Mesendoderm (in vitro differentiated cells): ENCODE measurements at regions not wholly inside any gene's neighbourhood (a gene's known extent, or its start where the extent isn't known, plus 50 kb on each side); places are given as distances from the start of the nearest gene placed in this dataset.

Experiments
- DNase-seq: peaks from one replicate; pipeline ENCODE4 v3.0.0; 2013
- H2AK5ac ChIP-seq: 2 replicates; pipeline ENCODE4 v1.6.1; 2013; ENCODE audit warnings: low read length, inconsistent platforms
- H2BK120ac ChIP-seq: 2 replicates; pipeline ENCODE4 v1.6.1; 2013; ENCODE audit warnings: low read depth, mild to moderate bottlenecking, low read length, moderate library complexity, mixed read lengths
- H2BK15ac ChIP-seq: replicated peaks from 2 replicates; pipeline ENCODE4 v1.6.1; 2013; ENCODE audit warnings: low read depth, mild to moderate bottlenecking, moderate library complexity
- H2BK5ac ChIP-seq: 2 replicates; pipeline ENCODE4 v1.6.1; 2013; ENCODE audit warnings: low read length, inconsistent platforms
- H3K18ac ChIP-seq: 2 replicates; pipeline ENCODE4 v1.6.1; 2013; ENCODE audit warnings: mild to moderate bottlenecking, low read length, mixed read lengths
- H3K23ac ChIP-seq: one replicate; pipeline ENCODE4 v1.6.1; 2013; ENCODE audit warnings: low read length
- H3K27ac ChIP-seq: 2 replicates; pipeline ENCODE4 v1.5.1; 2013; ENCODE audit warnings: low read depth, mild to moderate bottlenecking, inconsistent platforms, low read length, moderate library complexity
- H3K27me3 ChIP-seq: 2 replicates; pipeline ENCODE4 v1.6.1; 2013; ENCODE audit warnings: low read length, control low read depth, mild to moderate bottlenecking, inconsistent platforms; ENCODE audit not compliant: insufficient read depth, poor library complexity
- H3K36me3 ChIP-seq: 2 replicates; pipeline ENCODE4 v1.6.1; 2013; ENCODE audit warnings: low read length, inconsistent platforms; ENCODE audit not compliant: control insufficient read depth, insufficient read depth
- H3K4ac ChIP-seq: one replicate; pipeline ENCODE4 v1.6.1; 2013; ENCODE audit warnings: low read depth, mild to moderate bottlenecking, low read length, moderate library complexity
- H3K4me1 ChIP-seq: 2 replicates; pipeline ENCODE4 v1.6.1; 2013; ENCODE audit warnings: low read depth, low read length, inconsistent platforms; ENCODE audit not compliant: control insufficient read depth
- H3K4me2 ChIP-seq: 2 replicates; pipeline ENCODE4 v1.6.1; 2013; ENCODE audit warnings: low read length
- H3K4me3 ChIP-seq: 2 replicates; pipeline ENCODE4 v1.5.1; 2013; ENCODE audit warnings: mild to moderate bottlenecking, low read length
- H3K56ac ChIP-seq: one replicate; pipeline ENCODE4 v1.6.1; 2013; ENCODE audit warnings: low read length
- H3K79me1 ChIP-seq: 2 replicates; pipeline ENCODE4 v1.6.1; 2013; ENCODE audit warnings: low read length, inconsistent platforms
- H3K79me2 ChIP-seq: 2 replicates; pipeline ENCODE4 v1.6.1; 2013; ENCODE audit warnings: mild to moderate bottlenecking, low read length; ENCODE audit not compliant: control insufficient read depth, insufficient read depth
- H3K9ac ChIP-seq: 2 replicates; pipeline ENCODE4 v1.6.1; 2013; ENCODE audit warnings: low read length, inconsistent platforms
- H4K5ac ChIP-seq: one replicate; pipeline ENCODE4 v1.6.1; 2013; ENCODE audit warnings: low read length
- H4K8ac ChIP-seq: one replicate; pipeline ENCODE4 v1.6.1; 2013; ENCODE audit warnings: low read depth, mild to moderate bottlenecking, control low read depth, low read length, moderate library complexity
- WGBS: extraction: QIAGEN DNeasy Blood & Tissue Kit; methylation state at CpG from one replicate; pipeline ENCODE4 v1.1.7; 2013; ENCODE audit warnings: low lambda C conversion rate, missing lambda C conversion rate; ENCODE audit not compliant: insufficient coverage; ENCODE audit errors: extremely low coverage; 5-methylcytosine and 5-hydroxymethylcytosine counted together

DNA sequence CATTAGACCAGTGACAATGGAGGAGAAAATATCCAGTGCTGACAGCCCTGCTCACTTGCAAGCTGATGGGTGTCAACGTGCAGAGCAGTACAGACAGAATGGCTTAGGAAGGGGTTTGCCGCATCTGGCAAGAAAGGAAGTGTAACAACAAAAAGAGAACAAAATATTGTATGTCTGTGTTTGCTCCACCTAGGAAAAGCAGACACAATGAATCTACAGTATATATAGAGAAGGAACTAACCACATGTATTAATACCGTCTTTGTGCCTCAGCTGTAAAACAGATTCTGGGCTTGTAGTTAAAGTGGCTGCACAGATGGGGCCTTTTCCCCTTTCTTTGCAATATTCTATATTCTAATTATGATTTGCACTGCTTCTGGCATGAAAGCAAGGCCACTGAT, 281.1 kb upstream of the MEOX2 start:
- DNase-seq: no peak
- H4K8ac ChIP-seq: no peak overlapping the region
- WGBS: no CpG with 5 or more reads among the region's 3 CpGs

DNA sequence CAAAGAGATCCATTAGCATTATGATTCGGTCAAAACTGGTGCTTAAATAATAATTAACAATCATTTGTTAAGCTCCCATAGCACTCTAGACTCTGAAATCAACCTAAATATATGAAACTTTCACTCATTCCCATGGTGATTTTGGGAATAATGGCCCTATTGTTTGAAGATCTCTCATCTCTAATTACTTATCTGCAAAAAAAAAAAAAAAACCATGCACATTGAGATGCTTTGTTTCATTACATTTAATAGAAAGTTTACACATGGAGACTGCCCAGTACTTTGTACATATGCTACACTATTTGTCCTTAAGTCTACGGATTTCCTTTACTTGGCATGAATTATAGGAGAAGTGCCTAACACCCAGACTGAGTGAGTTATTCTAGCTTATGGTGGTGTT, 280.6 kb upstream of the MEOX2 start:
- H2BK5ac ChIP-seq: no peak overlapping the region

More for the DNA sequence above, 281.1 kb upstream of the MEOX2 start:
- H2BK5ac ChIP-seq: no peak overlapping the region
- no peak overlapping the region for H3K4me2 ChIP-seq
- no peak overlapping the region for H2BK120ac ChIP-seq
- H4K5ac ChIP-seq: no peak overlapping the region
- H3K56ac ChIP-seq: no peak overlapping the region
- no peaks in the 10 kb centered on the region for H3K27me3 ChIP-seq
- no peak overlapping the region for H2AK5ac ChIP-seq
- no peak overlapping the region for H3K9ac ChIP-seq
- no peaks in the 10 kb centered on the region for H3K79me2 ChIP-seq
- no peak overlapping the region for H3K4me3 ChIP-seq
- H3K36me3 ChIP-seq: no peaks in the 10 kb centered on the region
- H3K79me1 ChIP-seq: no peaks in the 10 kb centered on the region
- no peak overlapping the region for H3K23ac ChIP-seq
- H3K4ac ChIP-seq: no peak overlapping the region
- H3K4me1 ChIP-seq: no peaks in the 10 kb centered on the region
- no peak overlapping the region for H2BK15ac ChIP-seq
- H3K27ac ChIP-seq: no peak overlapping the region
- no peak overlapping the region for H3K18ac ChIP-seq

GRCh38 chr7:15963206-15963605, 276.7 kb upstream of the MEOX2 start:
- no peak overlapping the region for H2BK15ac ChIP-seq
- H3K79me2 ChIP-seq: no peaks in the 10 kb centered on the region
- no peak overlapping the region for H3K18ac ChIP-seq
- no peak overlapping the region for H2BK120ac ChIP-seq
- no peak overlapping the region for H3K27ac ChIP-seq
- no peak overlapping the region for H3K4me3 ChIP-seq
- no peaks in the 10 kb centered on the region for H3K4me1 ChIP-seq
- H2AK5ac ChIP-seq: no peak overlapping the region
- H3K56ac ChIP-seq: no peak overlapping the region
- H3K9ac ChIP-seq: no peak overlapping the region
- no peak for DNase-seq
- no peak overlapping the region for H4K8ac ChIP-seq
- no peaks in the 10 kb centered on the region for H3K36me3 ChIP-seq
- WGBS: no CpG with 5 or more reads among the region's 3 CpGs
- no peak overlapping the region for H3K4me2 ChIP-seq
- no peak overlapping the region for H3K4ac ChIP-seq
- no peaks in the 10 kb centered on the region for H3K79me1 ChIP-seq
- H4K5ac ChIP-seq: no peak overlapping the region
- H3K27me3 ChIP-seq: no peaks in the 10 kb centered on the region
- H2BK5ac ChIP-seq: no peak overlapping the region
- H3K23ac ChIP-seq: no peak overlapping the region

More for the DNA sequence above, 280.6 kb upstream of the MEOX2 start:
- no peak overlapping the region for H3K9ac ChIP-seq
- H3K18ac ChIP-seq: no peak overlapping the region
- H3K36me3 ChIP-seq: no peaks in the 10 kb centered on the region
- H4K5ac ChIP-seq: no peak overlapping the region
- no peak overlapping the region for H2BK15ac ChIP-seq
- no peak overlapping the region for H3K27ac ChIP-seq
- no peak for DNase-seq
- no peak overlapping the region for H3K56ac ChIP-seq
- no peaks in the 10 kb centered on the region for H3K27me3 ChIP-seq
- no peak overlapping the region for H3K4ac ChIP-seq
- H2AK5ac ChIP-seq: no peak overlapping the region
- H3K79me1 ChIP-seq: no peaks in the 10 kb centered on the region
- H3K4me1 ChIP-seq: no peaks in the 10 kb centered on the region
- H3K4me3 ChIP-seq: no peak overlapping the region
- H3K23ac ChIP-seq: no peak overlapping the region
- H4K8ac ChIP-seq: no peak overlapping the region
- no peak overlapping the region for H2BK120ac ChIP-seq
- no peaks in the 10 kb centered on the region for H3K79me2 ChIP-seq
- H3K4me2 ChIP-seq: no peak overlapping the region
- WGBS: no CpG with 5 or more reads among the region's 2 CpGs

GRCh38 chr7:15954671-15955354, 268.3 kb upstream of the MEOX2 start:
- Histone ChIP-seq H3K27me3 (no peaks in the 10 kb centered on the region), H3K4ac (no peak overlapping the region), H3K23ac (no peak overlapping the region), H4K5ac (no peak overlapping the region), H4K8ac (no peak overlapping the region), H3K4me3 (no peak overlapping the region), H3K79me1 (no peaks in the 10 kb centered on the region), H3K4me1 (no peaks in the 10 kb centered on the region), H3K18ac (no peak overlapping the region), H3K56ac (no peak overlapping the region), H3K4me2 (no peak overlapping the region), H3K36me3 (no peaks in the 10 kb centered on the region), H3K9ac (no peak overlapping the region), H3K27ac (no peak overlapping the region), H2BK5ac (no peak overlapping the region), H2AK5ac (no peak overlapping the region), H2BK120ac (no peak overlapping the region), H2BK15ac (no peak overlapping the region), H3K79me2 (no peaks in the 10 kb centered on the region)
- WGBS: no CpG with 5 or more reads among the region's 2 CpGs
- no peak for DNase-seq

DNA sequence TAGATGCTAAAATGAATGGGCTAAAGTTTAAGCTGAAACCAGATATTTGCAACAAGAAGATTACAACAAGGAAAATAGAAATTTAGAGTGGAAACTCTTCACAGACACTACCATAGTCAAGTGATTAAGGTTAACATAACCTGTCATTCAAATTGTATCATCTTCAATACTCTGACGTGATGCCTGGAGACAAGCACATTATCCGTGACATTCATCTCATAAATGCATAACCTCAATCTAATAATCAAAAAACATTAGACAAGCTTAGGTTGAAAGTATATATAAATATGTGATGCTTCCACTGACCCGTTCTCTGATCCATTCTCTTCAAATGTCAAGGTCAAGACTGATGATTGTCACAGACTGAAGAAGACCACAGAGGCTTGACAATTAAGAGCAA, 263.8 kb upstream of the MEOX2 start:
- no peaks in the 10 kb centered on the region for H3K36me3 ChIP-seq
- no peaks in the 10 kb centered on the region for H3K4me1 ChIP-seq
- H2BK15ac ChIP-seq: no peak overlapping the region
- H3K56ac ChIP-seq: no peak overlapping the region
- no peaks in the 10 kb centered on the region for H3K79me1 ChIP-seq
- H4K5ac ChIP-seq: no peak overlapping the region
- H2BK120ac ChIP-seq: no peak overlapping the region
- H3K79me2 ChIP-seq: no peaks in the 10 kb centered on the region
- no peak for DNase-seq
- H3K27ac ChIP-seq: no peak overlapping the region
- no peak overlapping the region for H2BK5ac ChIP-seq
- H3K9ac ChIP-seq: no peak overlapping the region
- H3K18ac ChIP-seq: no peak overlapping the region
- H3K23ac ChIP-seq: no peak overlapping the region
- no peak overlapping the region for H3K4me3 ChIP-seq
- H2AK5ac ChIP-seq: no peak overlapping the region
- no peak overlapping the region for H3K4ac ChIP-seq
- no peak overlapping the region for H3K4me2 ChIP-seq
- H3K27me3 ChIP-seq: no peaks in the 10 kb centered on the region
- WGBS: no CpG with 5 or more reads among the region's 3 CpGs
- no peak overlapping the region for H4K8ac ChIP-seq

GRCh38 chr7:15947754-15948153, 261.3 kb upstream of the MEOX2 start:
- H3K4me3 ChIP-seq: no peak overlapping the region
- H3K9ac ChIP-seq: no peak overlapping the region
- no peak overlapping the region for H3K56ac ChIP-seq
- H3K79me1 ChIP-seq: no peaks in the 10 kb centered on the region
- no peak overlapping the region for H2AK5ac ChIP-seq
- H2BK120ac ChIP-seq: no peak overlapping the region
- H3K27me3 ChIP-seq: no peaks in the 10 kb centered on the region
- H4K8ac ChIP-seq: no peak overlapping the region
- H3K27ac ChIP-seq: no peak overlapping the region
- no peak overlapping the region for H3K18ac ChIP-seq
- H2BK15ac ChIP-seq: no peak overlapping the region
- no peak overlapping the region for H3K4me2 ChIP-seq
- H3K36me3 ChIP-seq: no peaks in the 10 kb centered on the region
- no CpG with 5 or more reads among the region's 2 CpGs for WGBS
- no peak overlapping the region for H2BK5ac ChIP-seq
- no peaks in the 10 kb centered on the region for H3K79me2 ChIP-seq
- DNase-seq: no peak
- no peak overlapping the region for H3K4ac ChIP-seq
- H3K4me1 ChIP-seq: no peaks in the 10 kb centered on the region
- no peak overlapping the region for H4K5ac ChIP-seq
- H3K23ac ChIP-seq: no peak overlapping the region
